Heart right ventricle (tissue), 16 donors: ENCODE measurements at regions not wholly inside any gene's neighbourhood (a gene's known extent, or its start where the extent isn't known, plus 50 kb on each side); places are given as distances from the start of the nearest gene placed in this dataset.
A peak's percentile ranks its signal among the peaks of the same experiment; 100 is the strongest.

Experiments
- ATAC-seq, 8 donors: fragments of 200-7000 bp; cut with Tn5 transposase; one replicate each; pipeline ENCODE4 v1.9.1; 2020; ENCODE audit warnings: mild to moderate bottlenecking in 8 of 8, moderate library complexity in 8 of 8, moderate number of reproducible peaks in 1 of 8
- DNase-seq, 2 donors: peaks; one replicate each; pipeline ENCODE4 v3.0.0-alpha.2; 2020
- H3K27ac ChIP-seq, 10 donors: fragments of 200-600 bp; sonication (generic) in 2 of 10; one replicate each; pipeline versions ENCODE4 v1.5.0 to v1.8.0; 2020 to 2022; ENCODE audit warnings: mild to moderate bottlenecking in 3 of 10
- H3K27me3 ChIP-seq, 7 donors: fragments of 200-600 bp; one replicate each; pipeline ENCODE4 v1.8.0; 2021 to 2022; ENCODE audit warnings: mild to moderate bottlenecking in 2 of 7
- H3K36me3 ChIP-seq, 9 donors: fragments of 200-600 bp; sonication (generic) in 1 of 9; one replicate each; pipeline versions ENCODE4 v1.5.0 to v1.8.0; 2020 to 2022; ENCODE audit warnings: mild to moderate bottlenecking in 2 of 9
- H3K4me1 ChIP-seq, 9 donors: fragments of 200-600 bp; sonication (generic) in 1 of 9; one replicate each; pipeline versions ENCODE4 v1.5.0 to v1.8.0; 2020 to 2022; ENCODE audit warnings: mild to moderate bottlenecking in 4 of 9
- H3K4me3 ChIP-seq, 10 donors: fragments of 200-600 bp; sonication (generic) in 2 of 10; one replicate each; pipeline versions ENCODE4 v1.5.0 to v1.8.0; 2020 to 2022; ENCODE audit warnings: mild to moderate bottlenecking in 7 of 10, moderate library complexity in 2 of 10
- H3K9me3 ChIP-seq, 11 donors: fragments of 200-600 bp in 10 of 11; sonication (generic) in 2 of 11; one replicate each; pipeline versions ENCODE4 v1.5.0 to v1.8.0; 2013 to 2022; ENCODE audit warnings: mild to moderate bottlenecking in 2 of 11, control low read depth in 1 of 11, moderate library complexity in 1 of 11
- CTCF ChIP-seq, 9 donors: fragments of 200-600 bp; sonication (generic) in 2 of 9; IDR thresholded peaks; one replicate each; pipeline versions ENCODE4 v1.5.0 to v1.8.0; 2021 to 2022; ENCODE audit warnings: antibody characterized with exemption in 9 of 9, mild to moderate bottlenecking in 5 of 9, moderate library complexity in 1 of 9
- WGBS, 2 donors: extraction: QIAGEN DNeasy Blood & Tissue Kit; methylation state at CpG; one replicate each; pipeline ENCODE4 v1.1.7; 2013; ENCODE audit warnings: inconsistent platforms in 1 of 2; 5-methylcytosine and 5-hydroxymethylcytosine counted together
- intact Hi-C, 10 donors: fragments of 100-400 bp; cut with DNase I; formaldehyde crosslinking; loops; one replicate each; pipeline versions ENCODE4 v1.11.1 to v1.14.2; 2022
- donor health status: Arrhythmogenic right ventricular cardiomyopathy.
- donor health status: ischemic (EF 13 %, LVEDD 7.1; RV severe dilation, severe dysfunction).
- donor health status: healthy with polysubstance abuse.
- donor health status: DM: no; HTN: yes; CAD: no.
- donor health status: DM: no; HTN: no; CAD: no.
- donor health status: ischemic (EF 25% LVEDD 6.9; RV normal size, moderate dysfunction).
- donor health status: ischemic (EF 25% LVEDD 5.7; RV mildly dilated, moderate dysfunction).
- donor health status: healthy.
- donor health status: DM: yes; HTN: yes; CAD: no.
- donor health status: Ischemic cardiomyopathy.
- donor health status: ischemic (EF 35%, LVEDD 5.7; RV mildly dilated, moderate dysfunction).
- donor health status: nonischemic (EF 11% LVEDD 7.7; RV severe dilation, severe dysfunction).
- donor health status: DM: yes; HTN: yes; CAD: no.
- donor health status: PGD.
- donor health status: ischemic (EF 29% LVEDD 5.4; RV normal size, mild dysfunction).
- donor health status: nonischemic (EF 23%, LVEDD 6.1; RV moderate dilation, normal function).

- no peak overlapping the region for H3K4me3 ChIP-seq
- H3K36me3 ChIP-seq = no peaks in the 10 kb centered on the region
- no peak for TF ChIP-seq CTCF (IDR thresholded peaks at IDR 0.05)
- 76 to 77% methylated on average over 11 of the region's 11 CpGs for WGBS, 2 donors
- DNase-seq (peak; percentile 67 to 80), ATAC-seq (peak; percentile 70 to 96 (median 88))
- intact Hi-C loops = no loop called here
- H3K27me3 ChIP-seq = no peaks in the 10 kb centered on the region
- H3K4me1 ChIP-seq = peaks cover 0 to 10% (median 4%) of the 10 kb centered on the region in 9 donors
- H3K9me3 ChIP-seq = no peaks in the 10 kb centered on the region
- H3K27ac ChIP-seq = peak overlapping the region in 3 of 10 donors; percentile 27 to 58 (median 46)
Observed at GRCh38 chr2:11938196-11938595, 191.8 kb downstream of the LPIN1 start.

- ATAC-seq (no peak), DNase-seq (no peak)
- no peaks in the 10 kb centered on the region for H3K36me3 ChIP-seq
- intact Hi-C loops = no loop called here
- H3K4me3 ChIP-seq = no peak overlapping the region
- H3K4me1 ChIP-seq = peaks cover 0 to 10% (median 4%) of the 10 kb centered on the region in 9 donors
- H3K27ac ChIP-seq = no peak overlapping the region
- H3K27me3 ChIP-seq = no peaks in the 10 kb centered on the region
- H3K9me3 ChIP-seq = no peaks in the 10 kb centered on the region
- WGBS, 2 donors = 95 to 96% methylated on average over 2 of the region's 2 CpGs
- TF ChIP-seq CTCF (IDR thresholded peaks at IDR 0.05) = no peak
Observed at GRCh38 chr2:11939523-11939922, 193.1 kb downstream of the LPIN1 start.

- DNase-seq (no peak), ATAC-seq (no peak)
- Histone ChIP-seq H3K27ac (no peak overlapping the region), H3K36me3 (no peaks in the 10 kb centered on the region), H3K4me3 (no peak overlapping the region), H3K4me1 (peaks cover 0 to 11% (median 4%) of the 10 kb centered on the region in 9 donors), H3K9me3 (no peaks in the 10 kb centered on the region), H3K27me3 (no peaks in the 10 kb centered on the region)
- 95 to 96% methylated on average over 3 of the region's 3 CpGs for WGBS, 2 donors
- intact Hi-C loops = no loop called here
- TF ChIP-seq CTCF (IDR thresholded peaks at IDR 0.05) = no peak
Observed at GRCh38 chr2:11940121-11940743, 193.8 kb downstream of the LPIN1 start.

- no peaks in the 10 kb centered on the region for H3K9me3 ChIP-seq
Observed at GRCh38 chr2:11940799-11941198, 194.4 kb downstream of the LPIN1 start.

More at GRCh38 chr2:11940799-11941198, 194.4 kb downstream of the LPIN1 start:
- Histone ChIP-seq H3K36me3 (no peaks in the 10 kb centered on the region), H3K4me1 (peaks cover 0 to 17% (median 4%) of the 10 kb centered on the region in 9 donors), H3K27me3 (no peaks in the 10 kb centered on the region), H3K4me3 (no peak overlapping the region), H3K27ac (no peak overlapping the region)
- DNase-seq = no peak
- WGBS, 2 donors = 74 to 82% methylated on average over 4 of the region's 4 CpGs
- no peak for TF ChIP-seq CTCF (IDR thresholded peaks at IDR 0.05)
- intact Hi-C loops = no loop called here
- no peak for ATAC-seq
